Brain microvascular endothelial cell (primary cell): ENCODE measurements at regions not wholly inside any gene's neighbourhood (a gene's known extent, or its start where the extent isn't known, plus 50 kb on each side); places are given as distances from the start of the nearest gene placed in this dataset.

Source experiments
- DNase-seq: peaks from one replicate; pipeline ENCODE4 v3.0.0-alpha.2; 2020
- H3K27ac ChIP-seq: fragments of 250-450 bp; sonication (Bioruptor Pico); 2 replicates; pipeline ENCODE4 v1.5.1; 2020; ENCODE audit warnings: mild to moderate bottlenecking, moderate library complexity
- H3K27me3 ChIP-seq: fragments of 250-450 bp; sonication (Bioruptor Pico); replicated peaks from 2 replicates; pipeline ENCODE4 v1.5.1; 2020; ENCODE audit warnings: mild to moderate bottlenecking
- H3K36me3 ChIP-seq: fragments of 250-450 bp; sonication (Bioruptor Pico); replicated peaks from 2 replicates; pipeline ENCODE4 v1.5.1; 2020; ENCODE audit warnings: mild to moderate bottlenecking
- H3K4me3 ChIP-seq: 2 replicates; pipeline ENCODE4 v1.5.1; 2011; ENCODE audit warnings: low read depth, mild to moderate bottlenecking, control low read depth, low read length, moderate library complexity
- CTCF ChIP-seq: IDR thresholded peaks from 2 replicates; pipeline ENCODE4 v1.5.1; 2011; ENCODE audit warnings: low read depth, mild to moderate bottlenecking, moderate library complexity, low read length, control low read depth, inconsistent platforms; ENCODE audit errors: missing control alignments
- in situ Hi-C: cut with HindIII; loops from 2 replicates; pipeline ENCODE4 v1.10.0; 2017; ENCODE audit warnings: low sequenced_read_pairs, low pct_ligation_motif_present

GRCh38 chr16:18055411-18055916 lies 281.1 kb downstream of the NPIPA8 start:
- H3K27ac ChIP-seq: no peak overlapping the region
- H3K27me3 ChIP-seq: no peaks in the 10 kb centered on the region
- no peak overlapping the region for H3K4me3 ChIP-seq
- in situ Hi-C loops: no loop called here
- no peak for TF ChIP-seq CTCF
- no peak for DNase-seq
- no peaks in the 10 kb centered on the region for H3K36me3 ChIP-seq

GRCh38 chr16:18050777-18051176 lies 285.8 kb downstream of the NPIPA8 start:
- in situ Hi-C loops: no loop called here
- no peaks in the 10 kb centered on the region for H3K27me3 ChIP-seq
- no peak for TF ChIP-seq CTCF

GRCh38 chr16:18050234-18050633 lies 286.3 kb downstream of the NPIPA8 start:
- in situ Hi-C loops: no loop called here
- Histone ChIP-seq H3K36me3 (no peaks in the 10 kb centered on the region), H3K4me3 (no peak overlapping the region), H3K27me3 (no peaks in the 10 kb centered on the region), H3K27ac (no peak overlapping the region)
- no peak for TF ChIP-seq CTCF
- DNase-seq: no peak

More at GRCh38 chr16:18050777-18051176, 285.8 kb downstream of the NPIPA8 start:
- Histone ChIP-seq H3K27ac (no peak overlapping the region), H3K4me3 (no peak overlapping the region), H3K36me3 (no peaks in the 10 kb centered on the region)
- DNase-seq: no peak

GRCh38 chr16:18049547-18050133 lies 286.9 kb downstream of the NPIPA8 start:
- no peak for TF ChIP-seq CTCF
- DNase-seq: no peak
- Histone ChIP-seq H3K4me3 (no peak overlapping the region), H3K36me3 (no peaks in the 10 kb centered on the region), H3K27me3 (no peaks in the 10 kb centered on the region), H3K27ac (no peak overlapping the region)
- in situ Hi-C loops: no loop called here

- H3K4me3 ChIP-seq: no peak overlapping the region
- no peak for TF ChIP-seq CTCF
- DNase-seq: no peak
- in situ Hi-C loops: no loop called here
- no peaks in the 10 kb centered on the region for H3K36me3 ChIP-seq
- H3K27ac ChIP-seq: no peak overlapping the region
- no peaks in the 10 kb centered on the region for H3K27me3 ChIP-seq
Measured at GRCh38 chr16:18048853-18049546, 287.5 kb downstream of the NPIPA8 start.
